Tongue (tissue), 1 donor: ENCODE measurements at regions not wholly inside any gene's neighbourhood (a gene's known extent, or its start where the extent isn't known, plus 50 kb on each side); places are given as distances from the start of the nearest gene placed in this dataset.
A peak's percentile ranks its signal among the peaks of the same experiment; 100 is the strongest.

Experiments
- DNase-seq: peaks from one replicate; pipeline ENCODE4 v3.0.0-alpha.2; 2015

DNA sequence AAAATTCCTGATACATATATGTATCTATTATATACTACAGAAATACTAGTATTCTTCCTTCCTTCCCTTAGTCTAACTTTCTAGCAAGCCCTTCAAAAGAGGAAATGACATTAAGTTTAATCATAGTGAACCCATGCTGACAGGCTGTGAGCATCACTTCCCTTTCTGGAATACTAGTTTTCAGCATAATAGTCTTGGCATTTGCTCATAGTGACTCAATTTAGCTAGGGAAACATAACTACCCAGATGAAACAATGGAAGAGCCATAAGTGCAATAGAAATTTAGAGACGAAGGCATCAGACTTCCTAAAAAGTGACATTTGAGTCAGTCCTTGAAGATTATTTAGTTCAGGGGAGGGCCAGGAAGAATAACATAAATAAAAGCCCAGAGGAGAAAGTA, 184.5 kb upstream of the CRY1 start:
- DNase-seq = no peak

DNA sequence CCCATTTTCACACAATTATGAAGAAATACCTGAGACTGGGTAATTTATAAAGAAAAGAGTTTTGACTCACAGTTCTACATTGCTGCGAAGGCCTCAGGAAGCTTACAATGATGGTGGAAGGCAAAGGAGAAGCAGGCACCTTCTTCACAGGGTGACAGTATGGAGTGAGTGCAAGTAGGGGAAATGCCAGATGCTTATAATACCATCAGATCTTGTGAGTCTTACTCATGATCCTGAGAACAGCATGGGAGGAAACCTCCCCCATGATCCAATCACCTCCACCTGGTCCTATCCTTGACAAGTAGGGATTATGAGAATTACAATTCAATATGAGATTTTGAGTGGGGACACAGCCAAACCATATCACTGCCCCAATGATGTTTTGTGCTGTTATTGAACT, 189.3 kb upstream of the CRY1 start:
- DNase-seq = no peak

DNA sequence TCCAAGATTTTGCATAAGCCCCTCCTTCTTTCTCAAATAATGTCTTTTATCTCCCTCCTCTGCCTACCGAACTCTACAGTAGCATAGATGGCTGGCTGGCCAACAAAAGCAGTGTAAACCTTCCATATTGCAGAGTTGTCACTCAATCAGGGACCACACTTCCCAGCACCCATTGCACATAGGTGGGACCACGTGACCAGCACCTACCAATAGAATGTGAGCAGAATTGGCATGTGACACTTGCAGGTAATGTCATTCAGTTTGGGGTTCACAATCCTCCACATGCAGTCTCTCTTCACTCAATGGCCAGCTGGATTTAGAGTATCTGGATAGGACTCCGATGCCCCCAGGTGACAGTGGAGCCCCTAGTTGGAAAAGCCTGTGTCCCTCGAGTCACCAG, 190.3 kb upstream of the CRY1 start:
- no peak for DNase-seq

DNA sequence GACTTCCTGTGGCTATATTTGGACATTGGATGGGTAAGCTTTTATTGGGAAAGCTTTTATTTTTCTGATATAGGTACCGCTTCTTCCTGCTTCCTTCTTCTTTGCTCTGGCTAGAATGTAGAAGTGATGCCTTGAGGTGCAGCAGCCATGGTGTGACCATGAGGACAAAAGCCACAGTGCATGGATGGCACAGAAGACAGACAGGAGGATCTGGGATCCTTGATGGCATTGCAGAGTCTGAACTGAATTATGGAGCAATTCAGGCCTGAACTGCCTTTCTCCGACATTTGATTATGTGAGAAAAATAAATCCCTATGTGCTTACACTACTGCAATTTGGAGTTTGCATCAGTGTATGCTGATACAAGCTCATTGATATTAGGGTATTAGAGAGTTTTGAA, 191.3 kb upstream of the CRY1 start:
- DNase-seq = no peak

DNA sequence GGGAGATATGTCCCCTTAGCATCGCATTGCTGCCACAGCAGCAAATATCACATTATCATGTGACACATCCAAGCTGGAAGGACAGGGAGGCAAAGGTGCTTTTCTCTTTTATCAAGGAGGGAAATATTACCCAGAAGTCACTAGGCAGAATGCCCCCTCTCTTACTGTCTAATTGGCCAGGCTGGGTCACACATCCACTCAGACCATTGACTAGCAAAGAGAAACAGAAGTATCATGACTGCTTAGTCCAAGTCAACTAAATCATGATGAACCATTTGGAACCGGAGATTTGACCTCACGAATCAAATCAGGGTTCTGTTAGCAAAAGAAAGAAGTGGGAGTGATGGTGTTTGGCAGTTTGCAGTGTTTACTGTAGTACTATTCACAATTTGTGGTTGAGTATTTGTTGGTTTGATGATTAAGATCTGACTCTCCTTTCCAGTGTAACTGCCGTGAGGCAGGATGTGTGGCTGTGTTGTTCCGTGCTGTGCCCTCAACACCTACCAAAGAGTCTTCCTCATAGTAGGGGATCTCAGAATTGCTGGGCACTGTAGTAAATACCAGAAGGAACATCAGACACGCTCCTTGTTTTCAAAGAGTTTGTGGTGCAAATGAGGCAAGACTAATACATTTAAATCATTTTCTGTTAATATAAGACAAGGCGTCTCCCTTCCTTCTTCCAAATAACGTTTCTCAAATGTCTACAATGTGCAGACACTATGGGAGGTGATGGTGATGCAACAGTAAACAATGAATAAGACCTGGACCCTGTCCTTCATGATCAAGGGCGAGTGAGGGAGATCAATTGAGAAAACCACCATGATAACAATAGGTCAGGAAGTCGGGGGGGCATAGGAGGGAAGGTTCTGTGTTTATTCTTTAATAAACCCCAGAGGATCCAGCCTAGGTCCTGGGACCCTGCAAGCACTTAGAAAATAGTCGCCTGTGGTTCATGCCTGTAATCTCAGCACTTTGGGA, 194.4 kb upstream of the CRY1 start:
- no peak for DNase-seq

DNA sequence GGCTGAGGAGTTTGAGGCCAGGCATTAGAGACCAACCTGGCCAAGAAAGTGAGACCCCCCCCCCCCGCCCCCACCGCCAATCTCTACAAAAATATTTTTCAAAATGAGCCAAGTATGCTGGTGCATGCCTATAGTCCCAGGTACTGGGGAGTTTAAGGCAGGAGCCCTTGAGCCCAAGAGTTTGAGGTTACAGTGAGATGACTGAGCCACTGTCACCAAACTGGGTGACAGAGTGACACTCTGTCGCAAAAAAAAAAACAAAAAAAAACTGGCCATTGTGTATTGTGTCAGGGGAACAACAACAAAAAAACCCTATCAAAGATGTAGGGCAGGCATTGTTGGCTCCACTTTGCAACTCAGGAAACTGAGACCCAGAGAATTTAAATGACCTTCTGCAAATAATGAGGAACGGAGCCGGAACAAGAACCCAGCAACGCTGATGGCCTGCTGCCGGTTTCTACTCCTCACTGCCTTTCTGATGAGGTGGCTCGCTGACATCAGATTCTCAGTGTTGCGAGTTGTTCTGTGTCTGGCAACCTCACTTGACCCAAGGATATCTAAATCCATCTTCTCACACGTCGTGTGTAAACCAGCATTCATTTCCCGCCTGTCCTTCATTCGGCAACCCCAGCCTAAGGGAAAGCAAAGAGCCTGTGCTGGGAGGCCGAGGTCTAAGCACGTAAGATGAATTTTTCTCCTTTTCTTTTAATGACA, 195.2 kb upstream of the CRY1 start:
- DNase-seq = no peak

DNA sequence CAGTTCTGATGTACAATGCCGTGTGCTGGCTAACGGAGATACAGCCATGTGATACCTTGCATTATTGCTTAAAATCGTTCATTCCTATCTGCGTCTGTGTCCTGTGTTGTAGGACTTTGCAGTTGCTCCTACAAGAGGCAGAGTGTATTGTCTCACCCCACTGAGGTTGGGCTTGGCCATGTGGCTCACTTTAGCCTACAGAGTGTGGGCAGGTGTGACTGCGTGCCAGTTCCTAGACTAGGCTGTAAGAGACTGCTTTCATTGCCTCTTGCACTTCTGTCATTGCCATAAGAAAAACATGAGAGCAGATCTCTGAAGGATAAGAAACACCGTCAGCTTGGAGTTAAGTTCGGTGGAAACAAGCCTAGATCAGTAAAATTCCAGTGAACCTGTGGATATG, 197.7 kb upstream of the CRY1 start:
- no peak for DNase-seq

DNA sequence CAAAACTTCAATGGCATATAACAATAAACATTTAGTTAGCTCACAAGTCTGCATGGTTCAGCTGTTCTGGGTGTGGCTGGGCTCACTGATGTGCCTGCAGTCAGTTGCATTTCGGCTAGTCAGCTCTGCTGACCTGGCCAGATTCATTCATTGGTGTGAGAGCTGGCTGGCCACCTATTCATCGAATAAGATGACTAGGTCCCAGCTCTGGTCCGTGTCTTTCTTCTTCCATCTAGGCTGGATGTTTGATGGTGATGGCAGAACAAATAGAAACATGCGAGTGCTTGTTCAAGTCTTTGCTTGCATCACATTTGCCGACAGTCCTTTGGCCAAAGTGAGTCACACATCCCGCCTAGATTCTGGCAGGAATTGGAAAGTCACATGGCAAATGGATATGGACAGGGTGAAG, 203.3 kb upstream of the CRY1 start:
- no peak for DNase-seq

DNA sequence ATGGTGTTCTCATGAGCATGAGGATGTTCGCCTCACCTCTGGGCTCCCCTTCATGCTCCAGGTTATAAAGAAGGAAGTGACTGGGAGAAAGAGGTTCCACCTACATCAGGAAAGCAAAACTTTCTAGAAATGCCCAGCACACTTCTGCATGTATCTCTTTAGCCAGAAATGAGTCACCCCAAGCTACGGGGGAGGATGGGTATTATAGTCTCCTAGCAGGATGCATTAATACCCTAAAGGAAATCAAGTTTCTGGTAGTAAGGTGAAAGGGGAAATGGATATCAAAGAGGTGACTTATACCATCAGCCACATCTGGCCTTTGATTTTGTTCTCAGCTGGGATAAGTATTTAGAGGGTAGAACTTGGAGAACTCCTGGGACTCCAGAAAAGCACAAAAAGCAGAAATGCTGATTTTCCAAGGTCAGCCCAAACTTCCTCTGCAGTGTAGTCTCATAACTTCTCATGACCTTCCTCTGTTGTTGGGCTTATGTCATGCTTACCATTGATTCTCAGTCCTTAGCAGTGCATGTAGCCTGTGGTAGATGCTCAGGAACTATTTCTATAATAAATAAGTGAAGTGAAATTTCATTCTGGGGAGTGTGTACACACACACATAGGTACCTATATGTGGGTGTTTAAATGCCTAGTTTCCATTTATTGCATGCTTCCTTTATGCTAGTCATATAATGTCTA, 209.4 kb upstream of the CRY1 start:
- DNase-seq = no peak

DNA sequence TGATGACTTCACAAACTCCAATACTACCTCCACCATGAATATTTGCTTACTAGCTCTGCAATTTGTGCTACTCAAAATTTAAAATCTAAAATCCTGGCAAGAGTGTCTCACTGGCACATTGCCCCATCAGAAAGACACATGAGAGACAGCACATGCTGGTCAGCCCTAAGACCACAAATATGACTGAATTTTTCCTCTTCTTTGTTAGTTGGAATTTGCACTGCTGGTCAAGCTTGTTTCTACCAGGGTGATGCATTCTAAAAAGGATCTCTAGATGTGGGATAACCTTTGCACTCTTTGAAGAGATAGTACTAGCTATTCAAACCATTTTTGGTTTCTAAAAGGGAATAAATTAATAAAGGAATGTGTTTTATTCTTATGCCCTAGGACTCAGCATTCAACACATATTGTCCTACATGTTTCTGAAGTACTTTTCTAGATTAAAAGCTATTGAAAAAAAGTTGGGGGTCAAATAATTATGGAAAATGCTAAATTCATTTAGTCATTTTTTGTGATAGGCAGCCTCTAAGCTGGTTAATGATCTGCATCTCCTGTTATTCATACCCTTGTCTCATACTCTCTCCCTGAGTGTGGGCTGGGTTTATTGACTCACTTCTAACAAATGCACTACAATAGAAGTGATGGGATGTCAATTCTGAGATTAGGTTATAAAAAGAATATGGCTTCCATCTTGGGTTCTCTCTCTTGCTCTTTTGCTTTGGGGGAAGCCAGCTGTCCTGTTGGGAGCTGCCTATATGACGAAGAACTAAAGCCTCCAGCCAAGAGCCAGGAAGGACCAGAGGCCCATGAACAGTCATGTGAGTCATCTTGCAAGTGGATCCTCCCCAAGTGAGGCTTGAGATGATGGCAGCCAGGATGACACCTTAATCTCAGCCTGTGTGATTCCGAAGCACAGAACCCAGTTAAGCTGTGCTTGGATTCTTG, 211.5 kb upstream of the CRY1 start:
- DNase-seq = no peak

DNA sequence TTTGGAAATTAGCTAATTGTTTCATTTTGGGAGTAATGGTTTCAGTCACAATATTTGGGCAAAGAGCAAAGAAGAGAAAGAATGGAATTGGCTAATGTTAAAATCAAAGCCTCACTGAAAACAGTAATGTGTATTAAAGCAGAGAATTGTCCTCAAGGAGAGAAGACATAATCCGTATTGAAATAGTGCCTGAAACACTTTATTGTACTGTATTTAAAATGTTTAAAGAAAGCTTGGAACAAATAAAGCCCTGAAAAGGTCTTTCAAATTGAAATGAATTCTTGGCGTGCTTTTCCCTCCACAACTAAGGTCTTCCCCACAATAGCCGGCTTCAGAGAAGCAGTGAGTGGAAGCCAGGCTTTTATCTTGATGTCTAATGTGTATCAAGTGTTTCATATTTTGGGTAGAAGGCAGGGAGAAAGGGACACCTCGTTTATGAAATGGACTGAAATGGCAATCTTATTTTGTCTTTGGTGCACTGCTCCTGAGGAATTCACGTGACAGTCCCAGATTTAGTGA, 212.9 kb upstream of the CRY1 start:
- no peak for DNase-seq

DNA sequence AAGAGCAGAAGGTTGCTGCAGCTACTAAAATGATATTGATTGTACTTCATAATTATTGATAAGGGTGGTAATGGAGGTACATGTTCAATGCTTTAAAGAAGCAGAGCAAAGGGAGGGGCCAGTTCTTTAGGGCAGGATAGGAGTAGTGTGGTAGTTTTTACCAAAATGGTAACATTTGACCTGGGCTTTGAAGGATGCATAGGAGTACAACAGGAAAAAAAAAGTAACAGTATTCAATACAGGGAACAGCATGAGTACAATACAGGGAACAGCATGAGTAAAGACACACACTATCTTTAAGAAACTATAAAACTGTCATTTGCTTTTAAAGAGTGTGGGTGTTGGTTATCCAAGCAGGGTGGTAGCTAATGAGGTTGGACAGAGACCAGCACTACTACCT, 215.0 kb upstream of the CRY1 start:
- DNase-seq = no peak

DNA sequence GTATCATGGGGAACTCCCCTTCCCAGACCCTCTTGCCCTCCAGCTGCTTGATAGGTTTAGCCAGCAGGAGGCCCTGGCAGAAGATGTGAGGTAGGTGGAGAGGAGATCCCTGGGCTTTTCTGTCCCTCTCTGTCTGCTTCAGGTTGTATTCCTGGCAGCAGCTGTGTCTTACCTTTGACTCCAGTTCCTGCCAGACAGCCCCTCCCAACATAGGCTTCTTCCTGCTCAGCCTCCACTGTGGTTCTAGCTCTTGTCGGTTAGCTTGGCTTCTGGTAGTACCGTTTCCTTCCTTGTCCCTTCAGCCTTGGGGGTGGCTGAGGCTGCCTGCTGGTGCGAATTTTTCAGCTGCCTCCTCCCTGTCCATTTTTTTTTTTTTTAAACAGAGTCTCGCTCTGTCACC, 215.7 kb upstream of the CRY1 start:
- DNase-seq = no peak

DNA sequence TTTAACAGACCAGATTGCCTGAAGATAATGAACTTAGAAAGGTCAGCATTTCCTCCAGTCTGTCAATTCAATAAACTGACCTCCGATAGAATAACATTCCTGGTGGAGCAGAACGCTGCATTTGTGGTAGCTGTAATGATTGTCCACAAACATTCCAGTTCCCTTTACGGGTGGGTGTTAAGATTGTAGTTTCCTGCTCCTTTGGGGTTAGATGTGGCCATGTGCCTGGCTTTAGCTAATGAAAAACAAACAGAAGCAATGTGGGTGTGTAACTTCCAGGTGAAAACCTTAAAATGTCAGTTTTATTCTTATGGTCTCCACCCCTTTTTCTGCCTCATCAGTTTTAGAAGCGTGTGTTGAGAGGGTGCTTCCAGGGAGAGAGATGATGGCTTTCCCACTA, 217.3 kb upstream of the CRY1 start:
- no peak for DNase-seq

DNA sequence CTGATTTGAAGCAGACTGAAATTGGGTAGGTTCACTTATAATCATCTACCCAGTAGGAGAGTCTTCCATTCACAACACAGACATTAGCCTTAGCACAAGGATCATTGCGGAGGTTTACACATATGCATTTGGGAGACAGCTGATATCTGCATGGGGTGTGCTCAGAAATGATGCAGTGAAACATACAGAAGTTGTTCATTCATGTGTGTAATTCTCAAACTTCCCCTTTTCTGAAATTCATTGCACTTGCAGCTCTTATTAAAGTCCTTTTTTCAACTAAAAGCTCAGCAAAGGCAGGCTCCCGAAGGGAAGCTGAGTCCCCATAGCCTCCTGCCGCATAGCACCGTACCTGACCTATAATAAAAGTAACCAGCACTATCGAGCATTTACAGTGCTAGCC, 218.3 kb upstream of the CRY1 start:
- no peak for DNase-seq

DNA sequence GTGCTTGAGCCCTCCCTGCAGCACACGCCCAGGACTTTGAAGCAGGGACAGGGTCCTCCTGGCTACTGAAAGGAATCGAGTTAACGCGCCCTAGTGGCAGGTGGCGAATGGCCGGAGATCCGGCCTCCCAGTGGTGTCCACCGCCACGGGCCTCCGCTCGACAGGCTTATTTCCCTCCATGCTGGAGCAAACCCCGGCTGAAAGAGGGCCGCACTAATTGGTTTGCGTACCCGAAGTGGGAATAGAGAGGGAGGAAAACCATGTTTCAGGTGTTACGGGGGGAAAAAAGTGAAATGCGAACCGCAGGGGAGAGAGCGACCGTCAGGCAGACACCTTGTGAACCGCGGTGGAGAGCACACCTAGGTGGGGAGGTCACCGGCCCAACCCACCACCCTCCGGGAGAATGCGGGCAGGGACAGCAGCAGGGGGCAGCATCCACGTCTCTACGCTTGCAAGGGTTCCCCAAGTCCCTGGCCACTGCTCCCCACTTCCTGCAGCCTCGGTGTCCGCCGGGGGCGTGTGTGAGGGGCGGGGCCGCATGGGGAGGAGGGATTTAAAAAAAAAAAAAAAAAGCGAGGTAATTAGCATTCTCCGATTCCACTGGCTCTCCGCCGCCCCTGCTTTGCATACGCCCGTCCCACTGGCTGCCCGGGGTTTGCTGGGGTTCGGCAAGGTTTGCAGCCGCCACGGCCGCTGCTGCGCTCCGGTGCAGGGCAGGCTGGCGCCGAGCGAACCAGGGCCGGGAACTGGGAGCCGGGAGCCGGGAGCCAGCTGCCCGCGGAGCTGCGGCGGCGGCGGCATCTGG, 224.6 kb upstream of the CRY1 start:
- DNase-seq = peak; percentile 96

DNA sequence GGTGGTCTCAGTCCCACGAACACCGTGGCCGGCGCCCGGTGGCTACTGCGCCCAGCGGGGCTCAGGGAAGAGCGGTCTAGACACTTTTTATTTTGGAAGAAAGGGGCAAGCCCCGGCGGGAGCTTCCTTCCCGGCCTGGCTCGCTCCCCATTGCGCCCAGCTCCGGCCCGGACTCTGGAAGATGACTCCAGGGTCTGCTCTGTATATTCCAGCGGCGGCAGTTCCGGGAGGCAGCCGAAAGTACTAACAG, 225.1 kb upstream of the CRY1 start:
- DNase-seq = no peak

DNA sequence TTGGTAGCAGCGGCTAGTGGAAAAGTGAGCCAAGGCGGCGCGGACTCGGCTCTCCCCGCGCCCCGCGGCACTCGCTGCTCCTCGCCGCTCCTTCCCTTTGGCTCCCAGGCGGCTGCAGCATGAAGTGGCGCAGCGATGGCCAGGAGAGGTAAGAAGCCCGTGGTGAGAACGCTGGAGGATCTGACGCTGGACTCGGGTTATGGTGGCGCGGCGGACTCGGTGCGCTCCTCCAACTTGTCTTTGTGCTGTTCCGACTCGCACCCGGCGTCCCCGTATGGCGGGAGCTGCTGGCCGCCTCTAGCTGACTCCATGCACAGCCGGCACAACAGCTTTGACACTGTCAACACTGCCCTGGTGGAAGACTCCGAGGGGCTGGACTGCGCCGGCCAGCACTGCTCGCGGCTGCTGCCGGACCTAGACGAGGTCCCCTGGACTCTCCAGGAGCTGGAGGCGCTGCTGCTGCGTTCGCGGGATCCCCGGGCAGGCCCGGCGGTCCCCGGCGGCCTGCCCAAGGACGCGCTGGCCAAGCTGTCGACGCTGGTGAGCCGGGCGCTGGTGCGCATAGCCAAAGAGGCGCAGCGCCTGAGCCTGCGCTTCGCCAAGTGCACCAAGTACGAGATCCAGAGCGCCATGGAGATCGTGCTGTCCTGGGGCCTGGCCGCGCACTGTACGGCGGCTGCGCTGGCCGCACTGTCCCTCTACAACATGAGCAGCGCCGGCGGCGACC, 225.6 kb upstream of the CRY1 start:
- DNase-seq = peak; percentile 46

DNA sequence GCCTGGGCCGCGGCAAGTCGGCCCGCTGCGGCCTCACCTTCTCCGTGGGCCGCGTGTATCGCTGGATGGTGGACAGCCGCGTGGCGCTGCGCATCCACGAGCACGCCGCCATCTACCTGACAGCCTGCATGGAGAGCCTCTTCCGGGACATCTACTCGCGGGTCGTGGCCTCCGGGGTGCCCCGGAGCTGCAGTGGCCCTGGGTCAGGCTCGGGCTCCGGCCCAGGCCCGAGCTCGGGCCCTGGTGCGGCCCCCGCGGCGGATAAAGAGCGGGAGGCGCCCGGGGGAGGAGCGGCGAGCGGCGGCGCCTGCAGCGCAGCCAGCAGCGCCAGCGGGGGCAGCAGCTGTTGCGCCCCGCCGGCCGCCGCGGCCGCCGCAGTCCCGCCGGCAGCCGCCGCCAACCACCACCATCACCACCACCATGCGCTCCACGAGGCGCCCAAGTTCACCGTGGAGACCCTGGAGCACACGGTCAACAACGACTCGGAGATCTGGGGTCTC, 226.2 kb upstream of the CRY1 start:
- peak; percentile 45 for DNase-seq
